CD8-positive, alpha-beta memory T cell (primary cell): ENCODE measurements at regions not wholly inside any gene's neighbourhood (a gene's known extent, or its start where the extent isn't known, plus 50 kb on each side); places are given as distances from the start of the nearest gene placed in this dataset.

ENCODE experiments used
- CTCF ChIA-PET: fragments of 350-600 bp; sonication (Branson Sonifier 250); formaldehyde crosslinking; loops from one replicate; lab custom pipeline; 2021; ENCODE audit warnings: antibody characterized with exemption; lab: Charles Lee
- POLR2A ChIA-PET: fragments of 350-600 bp; sonication (Branson Sonifier 250); formaldehyde crosslinking; loops from one replicate; lab custom pipeline; 2021; ENCODE audit warnings: antibody characterized with exemption; lab: Charles Lee
- DNase-seq, 5 donors: peaks; one replicate each; pipeline versions ENCODE4 v3.0.0 to v3.0.0-alpha.2; 2020 to 2022; ENCODE audit warnings: mixed read lengths in 1 of 5
- H3K27ac ChIP-seq: one replicate; pipeline ENCODE4 v1.7.0; 2013; ENCODE audit warnings: low read depth, mild to moderate bottlenecking, low read length, moderate library complexity
- H3K27me3 ChIP-seq: 2 replicates; pipeline ENCODE4 v1.7.0; 2013; ENCODE audit warnings: low read length, mild to moderate bottlenecking; ENCODE audit not compliant: insufficient read depth, poor library complexity, severe bottlenecking
- H3K36me3 ChIP-seq: 2 replicates; pipeline ENCODE4 v1.7.0; 2013; ENCODE audit warnings: mild to moderate bottlenecking, low read length, moderate library complexity; ENCODE audit not compliant: insufficient read depth
- H3K4me1 ChIP-seq: 2 replicates; pipeline ENCODE4 v1.7.0; 2013; ENCODE audit warnings: mild to moderate bottlenecking, low read length, moderate library complexity; ENCODE audit not compliant: insufficient read depth
- H3K4me3 ChIP-seq: 2 replicates; pipeline ENCODE4 v1.7.0; 2013; ENCODE audit warnings: mild to moderate bottlenecking, low read length
- H3K9me3 ChIP-seq: 2 replicates; pipeline ENCODE4 v1.7.0; 2013; ENCODE audit warnings: mild to moderate bottlenecking, low read length
- H3K27ac Mint-ChIP-seq, 8 donors: one replicate each; pipeline ENCODE4 v1.8.0; 2020 to 2021; ENCODE audit warnings: mixed read lengths in 8 of 8, mild to moderate bottlenecking in 6 of 8, inconsistent platforms in 3 of 8, moderate library complexity in 3 of 8
- H3K27me3 Mint-ChIP-seq, 2 donors: one replicate each; pipeline ENCODE4 v1.8.0; 2020 to 2021; ENCODE audit warnings: mixed read lengths in 2 of 2, mild to moderate bottlenecking in 1 of 2, moderate library complexity in 1 of 2
- H3K36me3 Mint-ChIP-seq, 3 donors: one replicate each; pipeline ENCODE4 v1.8.0; 2020 to 2021; ENCODE audit warnings: mixed read lengths in 3 of 3, inconsistent platforms in 1 of 3, mild to moderate bottlenecking in 1 of 3
- H3K4me1 Mint-ChIP-seq, 3 donors: one replicate each; pipeline ENCODE4 v1.8.0; 2020 to 2021; ENCODE audit warnings: mixed read lengths in 3 of 3, inconsistent platforms in 1 of 3, mild to moderate bottlenecking in 1 of 3
- H3K4me3 Mint-ChIP-seq, 7 donors: one replicate each; pipeline ENCODE4 v1.8.0; 2020 to 2021; ENCODE audit warnings: mixed read lengths in 7 of 7, mild to moderate bottlenecking in 6 of 7, moderate library complexity in 4 of 7, inconsistent platforms in 2 of 7
- H3K9me3 Mint-ChIP-seq, 5 donors: one replicate each; pipeline ENCODE4 v1.8.0; 2020 to 2022; ENCODE audit warnings: mixed read lengths in 5 of 5, mild to moderate bottlenecking in 3 of 5, moderate library complexity in 2 of 5, inconsistent platforms in 1 of 5

DNA sequence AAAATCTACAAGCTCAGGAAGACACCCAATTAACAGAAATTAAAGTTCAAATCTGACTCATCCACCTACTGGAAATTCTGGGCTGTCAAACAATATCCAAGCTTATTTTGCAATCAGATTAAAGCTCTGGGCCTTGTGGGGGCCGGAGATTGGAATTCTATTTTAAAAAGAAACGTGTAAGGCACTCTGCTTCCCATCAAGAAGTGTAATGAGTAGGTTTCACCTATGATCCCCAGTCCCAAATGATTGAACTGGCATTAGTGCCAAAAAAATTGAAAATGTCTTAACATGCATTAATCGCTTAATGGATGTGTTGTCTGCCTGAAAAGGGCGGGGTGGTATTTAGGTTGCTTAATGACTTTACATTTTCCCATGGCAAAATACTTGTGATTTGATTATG lies 542.4 kb upstream of the BTBD3 start:
- DNase-seq = no peak
- Mint-ChIP-seq H3K4me3 (no peak overlapping the region), H3K36me3 (no peaks in the 10 kb centered on the region), H3K9me3 (peaks cover 0 to 8% (median 6%) of the 10 kb centered on the region in 5 donors), H3K27ac (no peak overlapping the region), H3K4me1 (no peaks in the 10 kb centered on the region), H3K27me3 (no peaks in the 10 kb centered on the region)
- no peaks in the 10 kb centered on the region for H3K9me3 ChIP-seq
- H3K4me3 ChIP-seq = no peak overlapping the region
- no peaks in the 10 kb centered on the region for H3K4me1 ChIP-seq
- H3K36me3 ChIP-seq = no peaks in the 10 kb centered on the region
- H3K27me3 ChIP-seq = no peaks in the 10 kb centered on the region
- ChIA-PET POLR2A (no interaction called here), CTCF (no interaction called here)
- H3K27ac ChIP-seq = no peak overlapping the region

DNA sequence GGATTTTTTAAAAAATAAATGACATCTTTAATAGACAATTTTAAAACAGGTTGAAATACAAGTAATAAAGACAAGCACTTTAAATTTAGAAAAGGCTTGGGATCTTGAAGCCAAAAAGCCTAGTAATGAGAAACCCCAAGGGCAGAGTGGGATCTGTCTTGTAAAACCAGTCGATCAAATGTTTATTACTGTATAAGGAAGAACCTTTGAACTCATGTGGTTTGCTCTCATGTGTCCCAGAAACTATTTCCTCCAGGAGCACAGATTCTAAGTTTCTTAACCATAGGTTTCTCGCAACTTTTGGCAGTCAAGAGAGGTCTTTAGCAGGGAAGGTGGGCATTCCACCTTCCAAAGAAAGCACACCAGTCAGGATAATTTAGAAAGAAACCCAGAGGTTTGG lies 541.7 kb upstream of the BTBD3 start:
- no peaks in the 10 kb centered on the region for H3K27me3 ChIP-seq
- Mint-ChIP-seq H3K9me3 (peaks cover 2 to 12% (median 6%) of the 10 kb centered on the region in 5 donors), H3K27ac (no peak overlapping the region), H3K4me1 (no peaks in the 10 kb centered on the region), H3K27me3 (no peaks in the 10 kb centered on the region), H3K4me3 (no peak overlapping the region), H3K36me3 (no peaks in the 10 kb centered on the region)
- no peaks in the 10 kb centered on the region for H3K36me3 ChIP-seq
- POLR2A ChIA-PET = no interaction called here
- no peak overlapping the region for H3K27ac ChIP-seq
- H3K4me1 ChIP-seq = no peaks in the 10 kb centered on the region
- no peaks in the 10 kb centered on the region for H3K9me3 ChIP-seq
- no peak for DNase-seq
- no peak overlapping the region for H3K4me3 ChIP-seq
- CTCF ChIA-PET = no interaction called here

GRCh38 chr20:11376420-11376819 lies 541.3 kb upstream of the BTBD3 start:
- Histone ChIP-seq H3K9me3 (no peaks in the 10 kb centered on the region), H3K36me3 (no peaks in the 10 kb centered on the region), H3K27ac (no peak overlapping the region), H3K27me3 (no peaks in the 10 kb centered on the region), H3K4me3 (no peak overlapping the region), H3K4me1 (no peaks in the 10 kb centered on the region)
- no peaks in the 10 kb centered on the region for H3K36me3 Mint-ChIP-seq
- H3K27me3 Mint-ChIP-seq = no peaks in the 10 kb centered on the region
- POLR2A ChIA-PET = no interaction called here
- H3K27ac Mint-ChIP-seq = no peak overlapping the region
- H3K4me1 Mint-ChIP-seq = no peaks in the 10 kb centered on the region
- DNase-seq = no peak
- CTCF ChIA-PET = no interaction called here
- H3K4me3 Mint-ChIP-seq = no peak overlapping the region
- peaks cover 2 to 14% (median 6%) of the 10 kb centered on the region in 5 donors for H3K9me3 Mint-ChIP-seq

GRCh38 chr20:11376998-11377397 lies 540.7 kb upstream of the BTBD3 start:
- CTCF ChIA-PET = no interaction called here
- no peak overlapping the region for H3K27ac ChIP-seq
- no peak overlapping the region for H3K27ac Mint-ChIP-seq
- peaks cover 2 to 16% (median 8%) of the 10 kb centered on the region in 5 donors for H3K9me3 Mint-ChIP-seq
- no peak for DNase-seq
- no peaks in the 10 kb centered on the region for H3K36me3 Mint-ChIP-seq
- H3K4me3 Mint-ChIP-seq = no peak overlapping the region
- no peak overlapping the region for H3K4me3 ChIP-seq
- POLR2A ChIA-PET = no interaction called here
- no peaks in the 10 kb centered on the region for H3K36me3 ChIP-seq
- H3K27me3 Mint-ChIP-seq = no peaks in the 10 kb centered on the region
- no peaks in the 10 kb centered on the region for H3K4me1 Mint-ChIP-seq
- H3K9me3 ChIP-seq = no peaks in the 10 kb centered on the region
- no peaks in the 10 kb centered on the region for H3K4me1 ChIP-seq
- no peaks in the 10 kb centered on the region for H3K27me3 ChIP-seq

- POLR2A ChIA-PET = no interaction called here
- no peak overlapping the region for H3K4me3 ChIP-seq
- H3K36me3 Mint-ChIP-seq = no peaks in the 10 kb centered on the region
These were observed 539.9 kb upstream of the BTBD3 start for GRCh38 chr20:11377761-11378160.

DNA sequence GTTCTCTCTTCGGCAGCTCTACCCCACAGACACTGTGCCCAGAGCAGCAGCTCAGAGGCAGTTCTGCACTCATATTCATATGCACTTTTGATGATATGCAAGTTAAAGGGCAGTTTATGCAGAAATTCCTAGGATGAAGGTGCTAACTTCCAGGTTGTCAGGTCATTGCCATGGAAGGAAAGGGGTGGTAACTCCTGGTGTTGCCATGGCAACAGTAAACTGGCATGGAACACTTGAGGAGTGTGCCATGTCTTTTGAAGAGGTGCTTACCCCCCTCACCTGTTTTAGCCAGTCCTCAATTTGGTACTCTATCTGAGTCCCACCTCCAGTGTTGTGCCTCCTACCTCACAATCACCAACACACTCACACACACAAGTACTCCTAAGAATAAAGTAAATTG lies 539.4 kb upstream of the BTBD3 start:
- ChIA-PET POLR2A (no interaction called here), CTCF (no interaction called here)
- H3K27ac ChIP-seq = no peak overlapping the region
- Mint-ChIP-seq H3K4me3 (no peak overlapping the region), H3K4me1 (no peaks in the 10 kb centered on the region), H3K36me3 (no peaks in the 10 kb centered on the region), H3K27ac (no peak overlapping the region), H3K27me3 (no peaks in the 10 kb centered on the region), H3K9me3 (peaks cover 2 to 20% (median 8%) of the 10 kb centered on the region in 5 donors)
- H3K36me3 ChIP-seq = no peaks in the 10 kb centered on the region
- H3K4me3 ChIP-seq = no peak overlapping the region
- DNase-seq = no peak
- no peaks in the 10 kb centered on the region for H3K9me3 ChIP-seq
- H3K27me3 ChIP-seq = no peaks in the 10 kb centered on the region
- H3K4me1 ChIP-seq = no peaks in the 10 kb centered on the region

More at GRCh38 chr20:11377761-11378160, 539.9 kb upstream of the BTBD3 start:
- no peaks in the 10 kb centered on the region for H3K4me1 Mint-ChIP-seq
- H3K27me3 Mint-ChIP-seq = no peaks in the 10 kb centered on the region
- no peak overlapping the region for H3K4me3 Mint-ChIP-seq
- Histone ChIP-seq H3K9me3 (no peaks in the 10 kb centered on the region), H3K36me3 (no peaks in the 10 kb centered on the region), H3K4me1 (no peaks in the 10 kb centered on the region), H3K27me3 (no peaks in the 10 kb centered on the region), H3K27ac (no peak overlapping the region)
- CTCF ChIA-PET = no interaction called here
- no peak for DNase-seq
- H3K9me3 Mint-ChIP-seq = peaks cover 2 to 19% (median 9%) of the 10 kb centered on the region in 5 donors
- no peak overlapping the region for H3K27ac Mint-ChIP-seq

DNA sequence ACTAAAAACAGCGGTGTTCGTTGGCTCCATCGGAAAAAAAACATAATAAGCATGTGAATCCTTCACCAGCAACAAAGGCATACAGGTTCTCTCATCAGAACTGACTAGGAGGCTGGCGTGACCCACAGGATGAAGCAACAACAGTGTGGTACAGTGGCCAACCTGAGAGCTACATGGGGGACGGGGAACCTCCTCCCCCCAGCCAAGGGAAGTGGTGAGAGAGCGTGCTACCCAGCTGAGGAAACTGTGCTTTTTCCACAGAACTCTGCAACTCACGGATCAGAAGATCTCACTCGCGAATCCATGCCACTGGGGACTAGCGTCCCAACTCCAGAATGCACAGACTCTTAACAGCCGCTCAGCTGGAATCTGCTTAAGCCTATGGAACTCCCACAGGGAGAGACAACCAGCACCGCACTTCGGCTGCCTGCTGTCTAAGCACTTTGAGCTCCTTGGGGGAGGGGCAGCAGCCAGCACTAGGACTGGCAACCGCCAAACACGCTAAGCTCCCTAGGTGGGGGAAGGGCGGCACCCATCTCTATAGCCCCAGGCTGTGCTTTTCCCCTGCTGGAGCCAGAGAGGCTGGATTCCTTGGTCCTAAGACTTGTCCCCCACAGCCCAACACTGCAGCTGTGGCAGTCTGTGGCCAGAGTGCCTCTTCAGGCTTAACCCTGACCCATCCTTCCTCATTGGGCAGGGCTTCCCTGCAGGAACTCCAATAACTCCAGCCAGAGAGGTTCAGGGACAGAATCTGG lies 538.3 kb upstream of the BTBD3 start:
- Mint-ChIP-seq H3K4me3 (no peak overlapping the region), H3K9me3 (peaks cover 4 to 25% (median 12%) of the 10 kb centered on the region in 5 donors), H3K27ac (no peak overlapping the region), H3K27me3 (no peaks in the 10 kb centered on the region), H3K36me3 (no peaks in the 10 kb centered on the region), H3K4me1 (no peaks in the 10 kb centered on the region)
- ChIA-PET CTCF (no interaction called here), POLR2A (no interaction called here)
- no peak for DNase-seq
- Histone ChIP-seq H3K27ac (no peak overlapping the region), H3K27me3 (no peaks in the 10 kb centered on the region), H3K4me3 (no peak overlapping the region), H3K9me3 (no peaks in the 10 kb centered on the region), H3K36me3 (no peaks in the 10 kb centered on the region), H3K4me1 (no peaks in the 10 kb centered on the region)

DNA sequence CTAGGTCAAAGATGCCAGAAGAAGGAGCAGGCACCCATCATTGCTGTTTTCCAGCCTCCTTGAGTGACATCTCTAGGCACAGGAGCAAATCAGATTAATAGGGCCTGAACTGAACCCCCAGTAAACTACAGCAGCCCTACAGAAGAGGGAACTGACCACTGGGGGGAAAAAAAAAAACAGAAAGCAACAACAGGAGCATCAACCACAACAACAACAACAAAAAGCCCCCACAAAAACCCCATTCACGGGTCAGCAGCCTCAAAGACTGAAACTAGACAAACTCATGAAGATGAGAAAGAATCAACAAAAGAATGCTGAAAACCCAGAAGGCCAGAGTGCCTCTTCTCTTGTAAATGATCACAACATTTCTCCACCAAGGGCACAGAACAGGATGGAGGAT lies 537.4 kb upstream of the BTBD3 start:
- Mint-ChIP-seq H3K36me3 (no peaks in the 10 kb centered on the region), H3K4me3 (no peak overlapping the region), H3K9me3 (peaks cover 4 to 29% (median 12%) of the 10 kb centered on the region in 5 donors), H3K4me1 (no peaks in the 10 kb centered on the region), H3K27me3 (no peaks in the 10 kb centered on the region), H3K27ac (no peak overlapping the region)
- CTCF ChIA-PET = no interaction called here
- Histone ChIP-seq H3K27ac (no peak overlapping the region), H3K4me1 (no peaks in the 10 kb centered on the region), H3K4me3 (no peak overlapping the region), H3K27me3 (no peaks in the 10 kb centered on the region), H3K9me3 (no peaks in the 10 kb centered on the region), H3K36me3 (no peaks in the 10 kb centered on the region)
- DNase-seq = no peak
- POLR2A ChIA-PET = no interaction called here
